ENCODE measurements at regions not wholly inside any gene's neighbourhood (a gene's known extent, or its start where the extent isn't known, plus 50 kb on each side); places are given as distances from the start of the nearest gene placed in this dataset.

DNA sequence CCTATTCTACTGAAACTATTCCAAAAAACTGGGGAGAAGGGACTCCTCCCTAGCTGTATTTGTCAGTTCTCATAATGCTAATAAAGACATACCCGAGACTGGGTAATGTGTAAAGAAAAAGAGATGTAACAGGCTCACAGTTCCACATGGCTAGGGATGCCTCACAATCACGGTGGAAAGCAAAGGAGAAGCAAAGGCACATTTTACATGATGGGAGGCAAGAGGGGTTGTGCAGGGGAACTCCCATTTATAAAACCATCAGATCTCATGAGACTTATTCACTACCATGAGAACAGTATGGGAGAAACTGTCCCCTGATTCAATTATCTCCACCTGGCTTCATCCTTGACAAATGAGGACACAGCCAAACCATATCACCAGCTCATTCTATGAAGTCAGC, 111.2 kb upstream of the RIPOR2 start:
- H3K4me1 Mint-ChIP-seq (ENCODE audit: low read depth) = peaks cover 49% of the 10 kb centered on the region
- Histone ChIP-seq H3K36me3 (ENCODE audit: insufficient read depth, low read length) (no peaks in the 10 kb centered on the region), H3K27ac (ENCODE audit: low read depth in 1 of 2, low read length in 2 of 2) (no peak overlapping the region), H3K27me3 (ENCODE audit: control insufficient read depth in 1 of 2, insufficient read depth in 2 of 2, low read length in 2 of 2) (no peaks in the 10 kb centered on the region), H3K4me3 (ENCODE audit: low read length) (no peak overlapping the region), H3K4me1 (ENCODE audit: insufficient read depth, low read length) (peaks cover 42% of the 10 kb centered on the region), H3K9me3 (ENCODE audit: control insufficient read depth in 1 of 2, insufficient read depth in 1 of 2, low read length in 2 of 2) (no peaks in the 10 kb centered on the region)
- no peak overlapping the region for H3K4me3 Mint-ChIP-seq
- ChIA-PET CTCF (interaction anchor here (0.7 to 1.9 kb wide), 5 partner anchors 14 to 56 kb away, joined by 3 to 8 read pairs (median 4); no protein-coding TSS in a partner anchor), POLR2A (interaction anchor here (0.9 kb wide), 1 partner anchor 11 kb away, joined by 3 read pairs; no protein-coding TSS in a partner anchor)
- intact Hi-C loops (cut with DNase I, micrococcal nuclease) = no loop called here
- H3K36me3 Mint-ChIP-seq (ENCODE audit: low read depth) = no peaks in the 10 kb centered on the region
- DNase-seq (no peak), ATAC-seq (ENCODE audit: poor library complexity) (no peak)
- no peaks in the 10 kb centered on the region for H3K27me3 Mint-ChIP-seq
- H3K27ac Mint-ChIP-seq = no peak overlapping the region
- H3K9me3 Mint-ChIP-seq = no peaks in the 10 kb centered on the region
- TF ChIP-seq, protein P1, sequence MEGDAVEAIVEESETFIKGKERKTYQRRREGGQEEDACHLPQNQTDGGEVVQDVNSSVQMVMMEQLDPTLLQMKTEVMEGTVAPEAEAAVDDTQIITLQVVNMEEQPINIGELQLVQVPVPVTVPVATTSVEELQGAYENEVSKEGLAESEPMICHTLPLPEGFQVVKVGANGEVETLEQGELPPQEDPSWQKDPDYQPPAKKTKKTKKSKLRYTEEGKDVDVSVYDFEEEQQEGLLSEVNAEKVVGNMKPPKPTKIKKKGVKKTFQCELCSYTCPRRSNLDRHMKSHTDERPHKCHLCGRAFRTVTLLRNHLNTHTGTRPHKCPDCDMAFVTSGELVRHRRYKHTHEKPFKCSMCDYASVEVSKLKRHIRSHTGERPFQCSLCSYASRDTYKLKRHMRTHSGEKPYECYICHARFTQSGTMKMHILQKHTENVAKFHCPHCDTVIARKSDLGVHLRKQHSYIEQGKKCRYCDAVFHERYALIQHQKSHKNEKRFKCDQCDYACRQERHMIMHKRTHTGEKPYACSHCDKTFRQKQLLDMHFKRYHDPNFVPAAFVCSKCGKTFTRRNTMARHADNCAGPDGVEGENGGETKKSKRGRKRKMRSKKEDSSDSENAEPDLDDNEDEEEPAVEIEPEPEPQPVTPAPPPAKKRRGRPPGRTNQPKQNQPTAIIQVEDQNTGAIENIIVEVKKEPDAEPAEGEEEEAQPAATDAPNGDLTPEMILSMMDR (IDR thresholded peaks at IDR 0.05) = no peak

DNA sequence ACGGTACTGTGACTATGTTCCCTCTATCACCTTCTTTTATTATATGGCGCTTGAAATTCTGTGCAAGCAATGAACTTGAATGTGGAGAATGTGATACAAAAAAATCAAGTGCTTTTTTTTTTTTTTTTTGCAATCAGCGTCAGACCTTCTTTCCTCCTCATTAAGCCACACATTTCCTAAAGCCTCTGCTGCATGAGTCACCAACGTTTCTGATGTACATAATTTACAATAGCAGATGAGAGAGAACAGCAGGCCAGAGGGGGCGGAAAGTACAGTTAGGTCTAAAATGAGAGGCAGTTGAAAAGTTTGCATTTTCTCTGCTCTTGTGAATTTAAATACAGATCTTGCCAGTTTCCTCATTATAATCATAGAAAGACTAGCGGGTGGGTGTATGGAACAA, 114.6 kb upstream of the RIPOR2 start:
- Mint-ChIP-seq H3K4me3 (peak overlapping the region; percentile 72), H3K27me3 (no peaks in the 10 kb centered on the region), H3K4me1 (ENCODE audit: low read depth) (peaks cover 61% of the 10 kb centered on the region), H3K36me3 (ENCODE audit: low read depth) (no peaks in the 10 kb centered on the region), H3K27ac (peak overlapping the region; percentile 72), H3K9me3 (no peaks in the 10 kb centered on the region)
- no peaks in the 10 kb centered on the region for H3K27me3 ChIP-seq (ENCODE audit: control insufficient read depth in 1 of 2, insufficient read depth in 2 of 2, low read length in 2 of 2)
- H3K27ac ChIP-seq (ENCODE audit: low read depth in 1 of 2, low read length in 2 of 2) = peak overlapping the region in 1 of 2 donors; percentile 1
- no peaks in the 10 kb centered on the region for H3K9me3 ChIP-seq (ENCODE audit: control insufficient read depth in 1 of 2, insufficient read depth in 1 of 2, low read length in 2 of 2)
- ChIA-PET POLR2A (no interaction called here), CTCF (interaction anchor here (0.8 kb wide), 1 partner anchor 59 kb away, joined by 3 read pairs; no protein-coding TSS in a partner anchor)
- ATAC-seq (ENCODE audit: poor library complexity) (peak; percentile 98), DNase-seq (peak in 11 of 14 experiments; percentile 24 to 88 (median 58))
- no peak overlapping the region for H3K4me3 ChIP-seq (ENCODE audit: low read length)
- H3K36me3 ChIP-seq (ENCODE audit: insufficient read depth, low read length) = no peaks in the 10 kb centered on the region
- TF ChIP-seq, protein P1 (IDR thresholded peaks at IDR 0.05) = no peak
- intact Hi-C loops (cut with DNase I, micrococcal nuclease) = loop anchor here in 1 of 2 experiments (1.0 kb wide), 1 partner anchor 8 kb away; no protein-coding TSS in a partner anchor
- peaks cover 49% of the 10 kb centered on the region for H3K4me1 ChIP-seq (ENCODE audit: insufficient read depth, low read length)

DNA sequence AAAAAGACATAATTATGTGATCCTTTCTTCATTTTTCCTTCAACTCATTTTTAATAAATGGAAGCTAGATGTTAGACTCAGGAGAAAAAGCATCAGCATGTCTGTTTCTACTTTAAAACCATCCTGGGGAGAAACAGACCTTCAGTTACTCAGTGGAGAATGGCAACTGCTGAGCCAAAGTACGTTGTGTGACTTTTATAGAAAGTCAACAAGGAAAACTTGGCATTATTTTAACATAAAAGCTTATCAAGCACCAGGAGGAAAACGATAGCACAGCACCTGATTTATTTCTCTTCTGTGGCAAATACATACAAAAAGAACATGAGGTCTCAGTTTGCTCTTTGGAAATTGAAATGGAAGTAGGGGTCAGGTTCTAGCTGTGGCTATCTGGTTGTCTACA, 115.3 kb upstream of the RIPOR2 start:
- ChIA-PET POLR2A (interaction anchor here (0.6 to 0.9 kb wide), 2 partner anchors 16 to 208 kb away, joined by 3 to 4 read pairs; no protein-coding TSS in a partner anchor), CTCF (interaction anchor here (0.8 to 1.1 kb wide), 2 partner anchors 24 to 59 kb away, joined by 3 to 4 read pairs; no protein-coding TSS in a partner anchor)
- Mint-ChIP-seq H3K9me3 (no peaks in the 10 kb centered on the region), H3K36me3 (ENCODE audit: low read depth) (no peaks in the 10 kb centered on the region), H3K27ac (peak overlapping the region; percentile 72), H3K4me1 (ENCODE audit: low read depth) (peaks cover 67% of the 10 kb centered on the region), H3K27me3 (no peaks in the 10 kb centered on the region), H3K4me3 (peak overlapping the region; percentile 72)
- H3K4me3 ChIP-seq (ENCODE audit: low read length) = no peak overlapping the region
- ATAC-seq (ENCODE audit: poor library complexity) (no peak), DNase-seq (no peak)
- peaks cover 56% of the 10 kb centered on the region for H3K4me1 ChIP-seq (ENCODE audit: insufficient read depth, low read length)
- H3K27ac ChIP-seq (ENCODE audit: low read depth in 1 of 2, low read length in 2 of 2) = peak overlapping the region in 1 of 2 donors; percentile 1
- TF ChIP-seq, protein P1 (IDR thresholded peaks at IDR 0.05) = no peak
- H3K27me3 ChIP-seq (ENCODE audit: control insufficient read depth in 1 of 2, insufficient read depth in 2 of 2, low read length in 2 of 2) = no peaks in the 10 kb centered on the region
- intact Hi-C loops (cut with DNase I, micrococcal nuclease) = no loop called here
- no peaks in the 10 kb centered on the region for H3K9me3 ChIP-seq (ENCODE audit: control insufficient read depth in 1 of 2, insufficient read depth in 1 of 2, low read length in 2 of 2)
- H3K36me3 ChIP-seq (ENCODE audit: insufficient read depth, low read length) = no peaks in the 10 kb centered on the region

Measured in CD4-positive, alpha-beta T cell (primary cell).